Ovary (tissue), 3 donors: ENCODE measurements at regions not wholly inside any gene's neighbourhood (a gene's known extent, or its start where the extent isn't known, plus 50 kb on each side); places are given as distances from the start of the nearest gene placed in this dataset.

Source experiments
- EP300 ChIP-seq: sonication (generic); formaldehyde crosslinking; IDR thresholded peaks from one replicate; pipeline ENCODE4 v1.6.1; 2017; ENCODE audit warnings: antibody characterized with exemption
- POLR2A ChIP-seq: fragments of 450-650 bp; IDR thresholded peaks from one replicate; pipeline ENCODE4 v1.6.1; 2017; ENCODE audit warnings: antibody characterized with exemption, mild to moderate bottlenecking, moderate library complexity
- TF ChIP-seq, protein P1 (sequence below), 3 donors: fragments of 450-650 bp in 2 of 3; fragments of 200-600 bp in 1 of 3; IDR thresholded peaks; one replicate each; pipeline versions ENCODE4 v1.5.1 to v1.8.0; 2016 to 2022; ENCODE audit warnings: antibody characterized with exemption in 3 of 3, mild to moderate bottlenecking in 1 of 3
- donor health status: DM: no; HTN: no; CAD: no.

- TF ChIP-seq, protein P1, sequence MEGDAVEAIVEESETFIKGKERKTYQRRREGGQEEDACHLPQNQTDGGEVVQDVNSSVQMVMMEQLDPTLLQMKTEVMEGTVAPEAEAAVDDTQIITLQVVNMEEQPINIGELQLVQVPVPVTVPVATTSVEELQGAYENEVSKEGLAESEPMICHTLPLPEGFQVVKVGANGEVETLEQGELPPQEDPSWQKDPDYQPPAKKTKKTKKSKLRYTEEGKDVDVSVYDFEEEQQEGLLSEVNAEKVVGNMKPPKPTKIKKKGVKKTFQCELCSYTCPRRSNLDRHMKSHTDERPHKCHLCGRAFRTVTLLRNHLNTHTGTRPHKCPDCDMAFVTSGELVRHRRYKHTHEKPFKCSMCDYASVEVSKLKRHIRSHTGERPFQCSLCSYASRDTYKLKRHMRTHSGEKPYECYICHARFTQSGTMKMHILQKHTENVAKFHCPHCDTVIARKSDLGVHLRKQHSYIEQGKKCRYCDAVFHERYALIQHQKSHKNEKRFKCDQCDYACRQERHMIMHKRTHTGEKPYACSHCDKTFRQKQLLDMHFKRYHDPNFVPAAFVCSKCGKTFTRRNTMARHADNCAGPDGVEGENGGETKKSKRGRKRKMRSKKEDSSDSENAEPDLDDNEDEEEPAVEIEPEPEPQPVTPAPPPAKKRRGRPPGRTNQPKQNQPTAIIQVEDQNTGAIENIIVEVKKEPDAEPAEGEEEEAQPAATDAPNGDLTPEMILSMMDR (IDR thresholded peaks at IDR 0.05): no peak
- no peak for TF ChIP-seq POLR2A
- TF ChIP-seq EP300: no peak
Observed at GRCh38 chr12:78799649-78800048, 64.9 kb upstream of the SYT1 start.
